ENCODE measurements at regions not wholly inside any gene's neighbourhood (a gene's known extent, or its start where the extent isn't known, plus 50 kb on each side); places are given as distances from the start of the nearest gene placed in this dataset.

DNA sequence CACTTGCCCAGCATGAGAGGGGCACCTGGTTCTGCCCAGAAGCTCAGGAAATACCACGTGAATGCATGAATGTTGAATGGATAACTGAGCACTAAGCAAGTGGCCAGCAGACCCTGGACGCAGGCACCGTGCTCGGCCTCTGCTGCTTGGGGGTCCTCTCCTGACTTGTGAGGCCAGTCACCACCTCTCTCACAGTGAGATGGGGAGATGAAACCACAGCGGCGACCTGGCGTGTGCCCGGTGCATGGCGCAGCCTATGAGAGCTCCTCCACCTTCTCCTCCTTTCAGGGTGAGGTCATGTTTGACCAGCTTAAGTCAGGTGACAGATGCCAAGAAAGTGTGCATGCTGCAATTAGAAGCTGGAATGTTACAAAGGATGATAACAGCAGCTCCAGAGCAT, 75.5 kb downstream of the HMX1 start:
- H3K9me3 Mint-ChIP-seq: no peaks in the 10 kb centered on the region
- no peak for DNase-seq (ENCODE audit: low spot score in 2 of 2)
- no peak overlapping the region for H3K27ac Mint-ChIP-seq
- no peaks in the 10 kb centered on the region for H3K4me1 Mint-ChIP-seq
- ATAC-seq: no peak
- no peaks in the 10 kb centered on the region for H3K36me3 Mint-ChIP-seq
- no peak overlapping the region for H3K4me3 Mint-ChIP-seq

DNA sequence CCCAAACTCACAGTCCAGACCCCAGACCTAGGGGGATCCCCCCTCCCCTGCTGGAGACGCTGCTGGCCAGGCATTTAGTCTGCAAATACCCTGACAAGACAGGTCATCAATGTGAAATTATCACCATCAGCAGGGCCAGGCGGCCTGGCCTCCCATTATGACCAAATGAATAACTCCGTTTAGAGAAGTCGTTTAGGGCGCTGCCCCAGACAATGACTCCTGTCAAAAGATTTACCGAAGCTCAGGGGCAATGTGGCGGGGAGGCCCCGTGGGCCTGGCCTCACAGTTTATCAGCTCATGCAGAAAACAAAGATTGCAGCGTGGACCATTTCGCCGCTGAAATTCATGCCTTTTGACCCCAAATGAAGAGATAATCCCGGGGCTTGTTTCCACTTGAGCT, 76.5 kb downstream of the HMX1 start:
- Mint-ChIP-seq H3K36me3 (no peaks in the 10 kb centered on the region), H3K9me3 (no peaks in the 10 kb centered on the region), H3K27ac (no peak overlapping the region), H3K4me1 (no peaks in the 10 kb centered on the region), H3K4me3 (no peak overlapping the region)
- no peak for ATAC-seq
- no peak for DNase-seq (ENCODE audit: low spot score in 2 of 2)

DNA sequence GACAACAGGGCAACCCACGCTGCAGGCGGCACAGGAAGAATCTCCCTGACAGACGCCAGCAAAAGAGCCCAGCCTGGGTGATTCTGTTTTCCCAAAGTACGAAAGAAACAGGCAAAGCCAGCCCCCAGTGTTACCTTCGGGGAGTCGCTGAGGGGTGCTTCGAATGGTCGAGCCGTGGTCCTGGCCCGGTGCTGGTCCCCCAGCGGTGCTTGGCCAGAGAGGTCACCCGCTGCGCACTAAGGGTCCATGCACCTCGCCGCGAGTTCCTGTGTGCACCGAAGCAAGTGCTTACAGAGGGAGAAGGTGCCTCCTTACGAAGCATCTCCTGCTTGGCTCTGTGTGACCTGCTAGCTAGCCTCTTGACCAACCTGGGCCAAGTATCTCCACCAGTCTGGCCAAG, 77.1 kb downstream of the HMX1 start:
- DNase-seq (ENCODE audit: low spot score in 2 of 2) (no peak), ATAC-seq (no peak)
- H3K36me3 Mint-ChIP-seq: no peaks in the 10 kb centered on the region
- no peaks in the 10 kb centered on the region for H3K4me1 Mint-ChIP-seq
- H3K9me3 Mint-ChIP-seq: no peaks in the 10 kb centered on the region
- H3K4me3 Mint-ChIP-seq: no peak overlapping the region
- no peak overlapping the region for H3K27ac Mint-ChIP-seq

DNA sequence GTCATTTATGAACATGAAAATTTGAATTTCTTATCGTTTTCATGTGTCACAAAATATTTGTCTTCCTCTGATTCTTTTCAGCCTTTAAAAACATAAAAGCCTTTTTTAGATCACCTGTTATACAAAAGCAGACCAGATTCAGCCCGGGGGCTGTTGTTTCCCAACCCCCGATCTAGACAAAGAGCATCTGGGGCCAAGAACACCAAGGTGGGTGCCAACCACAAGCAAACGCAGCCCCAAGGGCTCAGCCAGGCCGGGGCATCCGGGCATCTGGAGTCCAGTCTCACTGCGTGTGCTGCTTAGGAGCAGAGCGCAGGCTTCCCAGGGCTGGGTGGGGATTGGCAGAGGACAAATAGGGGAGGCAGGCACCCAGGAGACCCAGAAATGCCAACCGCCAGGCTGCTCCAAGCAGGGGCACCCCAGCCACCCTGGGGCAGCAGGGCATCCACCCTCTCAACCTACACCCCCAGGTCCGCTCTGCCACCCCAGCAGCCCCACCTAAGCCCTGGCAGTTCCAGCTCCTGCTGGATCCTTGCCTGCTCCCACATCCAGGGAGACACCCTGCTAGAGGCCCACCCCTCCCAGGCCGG, 78.0 kb downstream of the HMX1 start:
- no peaks in the 10 kb centered on the region for H3K36me3 Mint-ChIP-seq

DNA sequence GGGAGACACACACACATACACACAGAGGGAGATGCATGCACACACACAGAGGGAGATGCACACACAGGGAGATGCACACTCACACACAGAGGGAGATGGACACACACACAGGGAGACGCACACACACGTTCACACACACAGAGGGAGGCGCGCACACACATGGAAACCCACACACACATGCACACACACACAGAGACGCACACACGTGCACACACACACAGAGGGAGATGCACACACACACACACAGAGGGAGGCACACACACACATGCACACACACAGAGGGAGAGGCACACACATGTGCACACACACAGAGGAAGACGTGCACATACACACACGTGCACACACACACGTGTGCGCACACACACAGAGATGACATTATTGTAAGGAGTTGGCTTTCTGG, 79.1 kb downstream of the HMX1 start:
- Mint-ChIP-seq H3K4me1 (no peaks in the 10 kb centered on the region), H3K9me3 (no peaks in the 10 kb centered on the region), H3K36me3 (no peaks in the 10 kb centered on the region), H3K27ac (no peak overlapping the region), H3K4me3 (no peak overlapping the region)
- no peak for DNase-seq (ENCODE audit: low spot score in 2 of 2)
- no peak for ATAC-seq

More for the DNA sequence above, 78.0 kb downstream of the HMX1 start:
- H3K27ac Mint-ChIP-seq: no peak overlapping the region
- H3K4me1 Mint-ChIP-seq: no peaks in the 10 kb centered on the region
- DNase-seq (ENCODE audit: low spot score in 2 of 2) (no peak), ATAC-seq (no peak)
- no peak overlapping the region for H3K4me3 Mint-ChIP-seq
- no peaks in the 10 kb centered on the region for H3K9me3 Mint-ChIP-seq

DNA sequence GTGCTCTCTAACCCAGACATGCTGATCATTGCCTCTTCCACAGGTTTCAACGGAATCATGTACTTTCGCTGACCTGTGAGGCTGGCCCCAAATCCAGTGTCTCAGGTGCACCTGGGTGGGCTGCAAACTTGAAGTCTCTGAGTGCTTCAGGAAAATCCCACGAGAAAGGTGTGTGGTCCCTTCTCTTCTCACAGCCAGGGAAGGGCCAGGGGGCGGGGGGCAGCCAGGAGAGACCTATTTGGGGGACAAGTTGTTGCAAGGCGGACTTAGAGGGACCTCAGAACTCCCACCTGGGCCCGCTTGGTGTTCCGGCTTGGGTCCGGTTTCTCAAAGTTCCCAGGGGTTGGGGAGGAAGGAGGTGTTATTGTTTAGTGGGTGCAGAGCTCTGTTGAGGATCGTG, 80.0 kb downstream of the HMX1 start:
- DNase-seq (ENCODE audit: low spot score in 2 of 2): no peak
- H3K27ac Mint-ChIP-seq: no peak overlapping the region
- H3K4me1 Mint-ChIP-seq: no peaks in the 10 kb centered on the region
- no peaks in the 10 kb centered on the region for H3K9me3 Mint-ChIP-seq
- no peaks in the 10 kb centered on the region for H3K36me3 Mint-ChIP-seq
- H3K4me3 Mint-ChIP-seq: no peak overlapping the region
- no peak for ATAC-seq

DNA sequence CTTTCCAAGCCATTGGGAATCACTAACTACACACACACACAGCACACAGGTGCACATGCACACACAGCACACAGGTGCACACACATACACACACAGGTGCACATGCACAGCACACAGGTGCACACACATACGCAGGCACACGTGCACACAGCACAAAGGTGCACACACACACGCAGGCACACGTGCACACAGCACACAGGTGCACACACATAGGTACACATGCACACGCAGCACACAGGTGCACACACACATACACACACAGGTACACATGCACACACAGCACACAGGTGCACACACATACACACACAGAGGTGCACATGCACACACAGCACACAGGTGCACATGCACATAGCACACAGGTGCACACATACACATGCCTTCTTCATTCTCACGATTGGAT, 80.9 kb downstream of the HMX1 start:
- Mint-ChIP-seq H3K9me3 (no peaks in the 10 kb centered on the region), H3K36me3 (no peaks in the 10 kb centered on the region), H3K4me3 (no peak overlapping the region), H3K27ac (no peak overlapping the region), H3K4me1 (no peaks in the 10 kb centered on the region)
- DNase-seq (ENCODE audit: low spot score in 2 of 2): no peak
- ATAC-seq: no peak

DNA sequence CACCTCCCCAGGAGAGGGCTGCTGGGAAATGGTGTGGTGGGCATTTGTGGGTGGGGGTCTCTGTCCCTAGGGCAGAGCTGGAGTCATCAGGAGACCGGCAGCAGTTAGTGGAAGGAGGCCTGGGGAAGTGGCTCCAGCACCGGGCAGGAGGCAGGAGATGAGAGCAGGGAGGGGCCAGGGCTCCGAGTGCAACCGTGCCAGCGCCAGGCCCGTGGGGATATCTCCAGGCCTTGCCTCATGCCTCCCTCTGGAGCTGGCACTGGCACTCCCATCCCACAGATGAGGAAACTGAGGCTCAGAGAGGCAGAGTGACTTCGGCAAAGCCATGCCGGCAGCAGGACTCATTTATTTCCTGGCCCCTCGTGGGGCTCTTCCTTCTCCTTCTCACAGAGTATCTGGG, 83.5 kb downstream of the HMX1 start:
- Mint-ChIP-seq H3K36me3 (no peaks in the 10 kb centered on the region), H3K9me3 (no peaks in the 10 kb centered on the region), H3K4me3 (no peak overlapping the region), H3K4me1 (no peaks in the 10 kb centered on the region), H3K27ac (no peak overlapping the region)
- no peak for ATAC-seq
- no peak for DNase-seq (ENCODE audit: low spot score in 2 of 2)

DNA sequence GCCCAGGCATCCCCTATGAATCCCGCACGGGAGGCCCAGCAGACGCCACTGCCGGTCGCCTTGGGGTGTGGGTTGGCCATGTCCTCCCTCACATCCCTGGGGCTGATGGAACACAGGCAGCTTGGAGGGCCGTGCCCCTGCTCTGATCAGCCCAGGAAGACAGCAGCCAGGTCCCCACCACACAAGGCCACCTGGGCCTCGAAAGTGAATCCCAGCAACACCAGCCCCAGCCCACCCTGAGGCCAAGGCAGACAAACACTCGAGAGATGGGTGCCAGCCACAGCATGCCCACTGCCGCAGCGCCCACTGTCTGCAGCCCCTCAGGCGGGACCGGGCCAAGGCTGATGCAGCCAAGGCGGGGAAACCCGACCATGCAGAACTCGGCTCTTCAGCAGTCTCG, 85.5 kb downstream of the HMX1 start:
- H3K27ac Mint-ChIP-seq: no peak overlapping the region
- no peaks in the 10 kb centered on the region for H3K4me1 Mint-ChIP-seq
- ATAC-seq: no peak
- no peaks in the 10 kb centered on the region for H3K36me3 Mint-ChIP-seq
- no peaks in the 10 kb centered on the region for H3K9me3 Mint-ChIP-seq
- no peak overlapping the region for H3K4me3 Mint-ChIP-seq
- DNase-seq (ENCODE audit: low spot score in 2 of 2): no peak

DNA sequence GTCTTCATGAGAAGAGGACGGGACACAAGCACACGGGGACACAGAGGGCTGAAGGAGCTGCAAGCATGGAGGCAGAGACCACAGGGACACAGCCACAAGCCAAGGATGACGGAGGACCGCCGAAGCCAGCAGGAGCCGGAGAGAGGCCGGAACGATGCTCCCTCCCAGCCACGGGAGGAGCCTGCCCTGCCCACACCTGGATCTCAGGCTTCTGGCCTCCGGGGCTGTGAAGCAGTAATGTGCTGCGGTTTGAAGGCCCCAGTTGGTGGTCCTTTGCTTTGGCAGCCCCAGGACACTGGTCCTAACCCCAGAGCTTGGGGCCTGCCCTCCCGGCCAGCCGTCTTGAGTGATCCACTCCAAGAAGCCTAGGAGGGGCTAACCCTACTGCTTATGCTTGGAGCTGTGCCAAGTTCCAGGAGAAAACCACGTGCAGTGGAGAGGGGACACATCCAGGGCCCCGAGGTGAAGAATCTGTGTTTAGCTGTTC, 85.9 kb downstream of the HMX1 start:
- no peak overlapping the region for H3K27ac Mint-ChIP-seq
- H3K4me1 Mint-ChIP-seq: no peaks in the 10 kb centered on the region
- no peak overlapping the region for H3K4me3 Mint-ChIP-seq
- no peaks in the 10 kb centered on the region for H3K36me3 Mint-ChIP-seq
- no peaks in the 10 kb centered on the region for H3K9me3 Mint-ChIP-seq
- DNase-seq (ENCODE audit: low spot score in 2 of 2): no peak
- no peak for ATAC-seq

DNA sequence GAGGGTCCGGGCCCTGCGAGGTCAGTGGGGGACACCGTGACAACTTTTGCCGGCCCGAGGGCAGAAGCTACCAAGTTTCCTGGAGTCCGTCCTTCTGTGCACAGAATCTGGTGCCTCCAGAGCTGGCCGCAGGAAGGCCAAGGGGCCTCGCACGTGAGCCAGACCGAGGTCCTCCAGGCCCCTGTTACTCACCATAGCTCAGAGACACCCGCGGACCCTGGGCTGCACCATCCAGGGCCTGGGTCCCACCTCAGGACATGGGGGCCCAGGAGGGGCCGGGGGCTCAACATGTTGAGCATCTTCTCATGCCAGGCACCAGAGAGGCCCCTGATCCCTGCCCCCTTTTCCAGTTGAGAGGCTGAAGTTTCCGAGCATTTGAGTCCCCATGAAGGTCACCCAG, 87.9 kb downstream of the HMX1 start:
- H3K4me1 Mint-ChIP-seq: no peaks in the 10 kb centered on the region
- H3K9me3 Mint-ChIP-seq: no peaks in the 10 kb centered on the region
- DNase-seq (ENCODE audit: low spot score in 2 of 2) (no peak), ATAC-seq (no peak)
- H3K27ac Mint-ChIP-seq: no peak overlapping the region
- no peaks in the 10 kb centered on the region for H3K36me3 Mint-ChIP-seq
- H3K4me3 Mint-ChIP-seq: no peak overlapping the region

DNA sequence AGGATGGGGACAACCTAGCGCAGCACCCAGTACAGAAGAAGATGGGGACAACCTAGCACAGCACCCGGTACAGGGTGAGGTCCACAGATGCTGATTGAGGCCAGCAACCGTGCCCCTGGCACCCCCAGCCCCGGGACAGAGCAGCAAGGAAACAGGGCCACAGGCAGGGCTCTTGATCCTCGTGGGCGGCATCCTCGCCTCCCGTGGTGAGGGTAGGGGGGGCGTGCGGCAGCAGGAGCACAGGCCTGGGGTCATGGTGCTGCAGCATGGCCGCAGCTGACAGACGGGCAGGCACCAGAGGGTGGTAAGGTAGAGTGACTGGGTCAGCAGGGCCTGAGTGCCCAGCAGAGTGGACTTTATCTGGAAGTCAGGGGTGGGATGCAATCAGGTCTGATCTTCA, 89.5 kb downstream of the HMX1 start:
- no peaks in the 10 kb centered on the region for H3K9me3 Mint-ChIP-seq
- no peak for DNase-seq (ENCODE audit: low spot score in 2 of 2)
- no peaks in the 10 kb centered on the region for H3K4me1 Mint-ChIP-seq
- H3K36me3 Mint-ChIP-seq: no peaks in the 10 kb centered on the region
- H3K27ac Mint-ChIP-seq: no peak overlapping the region
- ATAC-seq: no peak
- no peak overlapping the region for H3K4me3 Mint-ChIP-seq

DNA sequence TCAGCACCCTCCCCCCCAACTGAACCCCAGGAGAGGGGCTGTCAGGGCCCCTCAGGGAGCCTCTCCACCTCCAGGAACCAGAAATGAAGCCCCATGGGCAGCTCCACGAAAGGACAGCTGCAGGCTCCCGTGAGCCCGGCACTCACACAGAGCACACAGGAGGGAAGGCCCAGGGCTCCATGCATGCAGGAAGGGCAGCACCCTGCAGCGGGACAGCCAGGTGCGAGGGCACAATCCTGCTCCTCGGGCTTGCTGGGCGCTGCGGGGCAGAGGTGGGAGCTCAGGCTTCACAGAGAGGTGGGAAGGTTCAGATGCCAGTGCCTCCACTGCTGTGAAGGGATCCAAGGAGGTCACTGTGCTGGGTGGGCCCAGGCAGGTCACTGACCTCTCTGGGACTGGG, 90.0 kb downstream of the HMX1 start:
- Mint-ChIP-seq H3K27ac (no peak overlapping the region), H3K9me3 (no peaks in the 10 kb centered on the region), H3K36me3 (no peaks in the 10 kb centered on the region), H3K4me1 (no peaks in the 10 kb centered on the region), H3K4me3 (no peak overlapping the region)
- ATAC-seq (no peak), DNase-seq (ENCODE audit: low spot score in 2 of 2) (no peak)

DNA sequence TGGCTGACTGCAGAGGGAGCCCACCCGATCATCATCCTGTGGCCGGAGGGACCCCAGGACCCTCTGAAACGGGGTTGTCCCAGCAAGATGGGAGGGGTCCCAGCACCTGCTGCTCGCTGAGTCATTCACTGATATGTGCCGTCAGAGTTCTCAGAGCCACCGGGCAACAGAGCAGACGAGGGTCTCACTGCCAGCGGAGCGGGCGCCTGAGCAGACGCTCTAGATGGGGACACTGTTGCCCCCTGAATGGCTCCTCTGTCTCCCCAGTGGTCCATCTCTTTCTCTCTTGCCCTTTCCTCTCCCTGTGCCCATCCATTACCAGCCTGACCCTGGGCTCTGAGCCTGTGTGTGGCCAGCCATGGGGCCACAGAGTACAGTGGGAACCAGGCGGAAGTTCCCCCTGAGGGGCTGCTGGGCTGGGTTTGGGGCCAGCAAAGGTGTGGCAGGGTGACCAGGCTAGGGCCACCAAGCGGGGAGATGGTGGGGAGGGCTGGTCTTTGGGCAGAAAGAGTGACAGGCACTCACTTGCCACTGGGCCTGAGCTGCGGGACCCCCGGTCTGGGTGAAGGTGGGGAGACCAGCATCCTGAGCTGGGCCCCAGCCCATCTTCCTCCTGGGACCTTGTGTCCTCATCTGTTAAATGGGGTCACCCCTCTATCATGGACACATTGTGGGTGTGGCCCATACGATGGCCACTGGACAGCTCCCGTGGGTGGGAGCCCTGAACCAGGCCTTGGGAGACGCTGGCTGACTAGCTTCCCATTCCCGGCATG, 90.9 kb downstream of the HMX1 start:
- Mint-ChIP-seq H3K4me1 (no peaks in the 10 kb centered on the region), H3K4me3 (no peak overlapping the region), H3K36me3 (no peaks in the 10 kb centered on the region), H3K27ac (no peak overlapping the region), H3K9me3 (no peaks in the 10 kb centered on the region)
- ATAC-seq (no peak), DNase-seq (ENCODE audit: low spot score in 2 of 2) (no peak)

DNA sequence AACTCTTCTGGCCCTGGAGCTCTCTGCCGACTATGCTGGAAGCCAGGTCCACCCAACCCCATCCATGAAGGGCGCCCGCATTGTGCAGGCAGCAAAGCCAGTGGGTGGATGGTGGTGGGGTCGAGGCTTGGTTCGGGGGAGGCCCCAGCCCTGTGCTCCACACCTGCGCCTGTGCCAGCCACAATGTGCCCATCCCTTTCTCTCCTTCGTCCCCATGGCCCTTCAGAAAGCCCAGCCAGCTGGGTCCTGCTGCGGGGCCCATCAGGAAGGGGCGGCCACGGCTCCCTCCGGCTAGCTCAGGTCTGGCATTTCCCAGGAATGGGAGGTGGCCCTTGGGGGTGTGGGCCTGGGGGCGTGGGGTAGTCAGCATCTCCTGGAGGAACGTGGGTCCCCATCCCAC, 91.6 kb downstream of the HMX1 start:
- no peaks in the 10 kb centered on the region for H3K9me3 Mint-ChIP-seq

DNA sequence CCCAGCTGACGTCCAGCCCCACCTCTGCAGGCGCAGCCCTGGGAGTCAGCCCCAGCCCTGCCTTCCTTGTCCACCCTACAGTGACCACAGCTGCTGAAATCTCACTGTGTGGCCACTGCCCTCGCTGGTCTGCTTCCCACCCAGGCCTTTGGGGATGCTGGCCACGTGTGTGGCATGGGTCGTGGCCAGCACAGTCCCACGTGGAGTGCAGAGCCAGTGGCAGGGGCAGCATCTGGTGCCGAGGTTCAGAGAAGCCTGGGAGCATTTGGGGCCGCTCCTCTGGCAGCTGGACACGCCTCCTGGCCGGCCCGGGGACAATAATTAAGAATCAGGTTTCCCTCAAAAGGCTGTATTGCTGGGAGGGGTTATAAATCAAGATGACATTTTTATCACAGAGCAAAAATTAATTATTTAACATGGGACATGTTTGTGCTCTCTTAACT, 92.1 kb downstream of the HMX1 start:
- H3K9me3 Mint-ChIP-seq: no peaks in the 10 kb centered on the region
- DNase-seq (ENCODE audit: low spot score in 2 of 2) (no peak), ATAC-seq (no peak)
- H3K36me3 Mint-ChIP-seq: no peaks in the 10 kb centered on the region
- no peak overlapping the region for H3K27ac Mint-ChIP-seq
- H3K4me1 Mint-ChIP-seq: no peaks in the 10 kb centered on the region
- no peak overlapping the region for H3K4me3 Mint-ChIP-seq

More for the DNA sequence above, 91.6 kb downstream of the HMX1 start:
- Mint-ChIP-seq H3K27ac (no peak overlapping the region), H3K36me3 (no peaks in the 10 kb centered on the region), H3K4me1 (no peaks in the 10 kb centered on the region), H3K4me3 (no peak overlapping the region)
- ATAC-seq (no peak), DNase-seq (ENCODE audit: low spot score in 2 of 2) (no peak)
